ENCODE measurements at regions not wholly inside any gene's neighbourhood (a gene's known extent, or its start where the extent isn't known, plus 50 kb on each side); places are given as distances from the start of the nearest gene placed in this dataset.

DNA sequence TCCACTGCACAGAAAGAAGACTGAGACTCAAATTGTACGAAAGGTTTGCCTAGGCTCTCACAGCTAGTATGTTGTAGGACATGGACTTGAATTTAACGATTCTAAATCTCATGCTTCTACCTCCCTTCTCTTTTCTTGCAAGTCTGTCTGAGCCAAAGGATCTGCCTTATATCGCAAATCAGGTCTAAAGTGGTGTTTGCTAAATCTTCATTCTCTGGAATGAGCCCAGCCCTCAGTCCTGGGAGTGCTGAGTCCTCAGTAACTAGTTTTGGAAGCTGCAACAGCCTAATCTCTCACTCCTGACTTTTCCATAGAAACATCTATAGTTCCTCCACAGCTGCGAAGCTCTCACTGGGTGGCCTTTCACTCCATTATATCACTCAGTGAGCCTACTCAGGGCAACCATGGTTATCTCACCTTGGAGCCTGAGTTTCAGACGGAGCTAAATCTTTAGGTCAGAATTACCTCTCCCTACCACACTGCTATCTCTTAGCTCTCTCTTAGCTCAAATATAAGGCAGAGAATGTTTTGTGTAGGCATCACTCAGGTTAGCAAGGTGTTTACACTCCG lies 575.5 kb upstream of the C16orf82 start:
- BruUV-seq (replicated peaks) = no TSS peak
- DNase-seq (ENCODE audit: low spot score) = no peak
- Histone ChIP-seq H3K4me1 (ENCODE audit: insufficient read depth, low read length) (no peaks in the 10 kb centered on the region), H4K20me1 (ENCODE audit: insufficient read depth, low read length) (no peaks in the 10 kb centered on the region), H2AFZ (ENCODE audit: low read length) (no peak overlapping the region), H3K27ac (ENCODE audit: extremely low read length, insufficient read depth, low read length) (no peak overlapping the region), H3K36me3 (replicated peaks in 1 of 2; ENCODE audit: control insufficient read depth in 1 of 2, insufficient read depth in 2 of 2, low read length in 2 of 2) (no peaks in the 10 kb centered on the region), H3K9ac (ENCODE audit: insufficient read depth, low read depth, low read length) (no peak overlapping the region), H3K27me3 (ENCODE audit: control insufficient read depth in 1 of 2, insufficient read depth in 2 of 2, low read length in 2 of 2) (no peaks in the 10 kb centered on the region), H3K4me2 (ENCODE audit: low read depth, low read length) (no peak overlapping the region), H3K4me3 (replicated peaks in 1 of 3; ENCODE audit: insufficient read depth in 1 of 3, low read depth in 2 of 3, low read length in 3 of 3) (no peak overlapping the region), H3K79me2 (ENCODE audit: insufficient read depth, low read length) (no peaks in the 10 kb centered on the region), H3K9me3 (ENCODE audit: low read length) (no peaks in the 10 kb centered on the region)
- intact Hi-C loops (cut with micrococcal nuclease; ENCODE audit: unreplicated experiment) (no loop called here), in situ Hi-C loops (cut with HindIII; ENCODE audit: extremely low pct_ligation_motif_present, low pct_unique_long_range_greater_than_20kb) (no loop called here)
- POLR2A ChIA-PET = no interaction called here
- ATAC-seq = no peak
- WGBS (ENCODE audit: low lambda C conversion rate) = 14% methylated on average over 6 of the region's 6 CpGs
- CTCF ChIA-PET (ENCODE audit: low intra/inter-chr PET ratio, low total read pairs) = no interaction called here
- no peak for FAIRE-seq
- no peak for TF ChIP-seq ZNF556 (CRISPR knock-in tag; IDR thresholded peaks at IDR 0.05; ENCODE audit: borderline replicate concordance)
- TF ChIP-seq JDP2 (CRISPR knock-in tag; IDR thresholded peaks at IDR 0.05; ENCODE audit: borderline replicate concordance) = no peak
- TF ChIP-seq, protein P1, sequence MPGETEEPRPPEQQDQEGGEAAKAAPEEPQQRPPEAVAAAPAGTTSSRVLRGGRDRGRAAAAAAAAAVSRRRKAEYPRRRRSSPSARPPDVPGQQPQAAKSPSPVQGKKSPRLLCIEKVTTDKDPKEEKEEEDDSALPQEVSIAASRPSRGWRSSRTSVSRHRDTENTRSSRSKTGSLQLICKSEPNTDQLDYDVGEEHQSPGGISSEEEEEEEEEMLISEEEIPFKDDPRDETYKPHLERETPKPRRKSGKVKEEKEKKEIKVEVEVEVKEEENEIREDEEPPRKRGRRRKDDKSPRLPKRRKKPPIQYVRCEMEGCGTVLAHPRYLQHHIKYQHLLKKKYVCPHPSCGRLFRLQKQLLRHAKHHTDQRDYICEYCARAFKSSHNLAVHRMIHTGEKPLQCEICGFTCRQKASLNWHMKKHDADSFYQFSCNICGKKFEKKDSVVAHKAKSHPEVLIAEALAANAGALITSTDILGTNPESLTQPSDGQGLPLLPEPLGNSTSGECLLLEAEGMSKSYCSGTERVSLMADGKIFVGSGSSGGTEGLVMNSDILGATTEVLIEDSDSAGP (CRISPR knock-in tag; IDR thresholded peaks at IDR 0.05; ENCODE audit: borderline replicate concordance) = no peak
- no peak for TF ChIP-seq ZSCAN30 (CRISPR knock-in tag; IDR thresholded peaks at IDR 0.05)
- TF ChIP-seq PCBP1 (IDR thresholded peaks at IDR 0.05; ENCODE audit: borderline replicate concordance, low read depth, low read length) = no peak
- TF ChIP-seq DPF2 (CRISPR knock-in tag; IDR thresholded peaks at IDR 0.05; ENCODE audit: borderline replicate concordance, low read depth) = no peak
- TF ChIP-seq, protein P2, sequence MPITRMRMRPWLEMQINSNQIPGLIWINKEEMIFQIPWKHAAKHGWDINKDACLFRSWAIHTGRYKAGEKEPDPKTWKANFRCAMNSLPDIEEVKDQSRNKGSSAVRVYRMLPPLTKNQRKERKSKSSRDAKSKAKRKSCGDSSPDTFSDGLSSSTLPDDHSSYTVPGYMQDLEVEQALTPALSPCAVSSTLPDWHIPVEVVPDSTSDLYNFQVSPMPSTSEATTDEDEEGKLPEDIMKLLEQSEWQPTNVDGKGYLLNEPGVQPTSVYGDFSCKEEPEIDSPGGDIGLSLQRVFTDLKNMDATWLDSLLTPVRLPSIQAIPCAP (CRISPR knock-in tag; IDR thresholded peaks at IDR 0.05; ENCODE audit: low read depth) = no peak
- TF ChIP-seq, protein P3, sequence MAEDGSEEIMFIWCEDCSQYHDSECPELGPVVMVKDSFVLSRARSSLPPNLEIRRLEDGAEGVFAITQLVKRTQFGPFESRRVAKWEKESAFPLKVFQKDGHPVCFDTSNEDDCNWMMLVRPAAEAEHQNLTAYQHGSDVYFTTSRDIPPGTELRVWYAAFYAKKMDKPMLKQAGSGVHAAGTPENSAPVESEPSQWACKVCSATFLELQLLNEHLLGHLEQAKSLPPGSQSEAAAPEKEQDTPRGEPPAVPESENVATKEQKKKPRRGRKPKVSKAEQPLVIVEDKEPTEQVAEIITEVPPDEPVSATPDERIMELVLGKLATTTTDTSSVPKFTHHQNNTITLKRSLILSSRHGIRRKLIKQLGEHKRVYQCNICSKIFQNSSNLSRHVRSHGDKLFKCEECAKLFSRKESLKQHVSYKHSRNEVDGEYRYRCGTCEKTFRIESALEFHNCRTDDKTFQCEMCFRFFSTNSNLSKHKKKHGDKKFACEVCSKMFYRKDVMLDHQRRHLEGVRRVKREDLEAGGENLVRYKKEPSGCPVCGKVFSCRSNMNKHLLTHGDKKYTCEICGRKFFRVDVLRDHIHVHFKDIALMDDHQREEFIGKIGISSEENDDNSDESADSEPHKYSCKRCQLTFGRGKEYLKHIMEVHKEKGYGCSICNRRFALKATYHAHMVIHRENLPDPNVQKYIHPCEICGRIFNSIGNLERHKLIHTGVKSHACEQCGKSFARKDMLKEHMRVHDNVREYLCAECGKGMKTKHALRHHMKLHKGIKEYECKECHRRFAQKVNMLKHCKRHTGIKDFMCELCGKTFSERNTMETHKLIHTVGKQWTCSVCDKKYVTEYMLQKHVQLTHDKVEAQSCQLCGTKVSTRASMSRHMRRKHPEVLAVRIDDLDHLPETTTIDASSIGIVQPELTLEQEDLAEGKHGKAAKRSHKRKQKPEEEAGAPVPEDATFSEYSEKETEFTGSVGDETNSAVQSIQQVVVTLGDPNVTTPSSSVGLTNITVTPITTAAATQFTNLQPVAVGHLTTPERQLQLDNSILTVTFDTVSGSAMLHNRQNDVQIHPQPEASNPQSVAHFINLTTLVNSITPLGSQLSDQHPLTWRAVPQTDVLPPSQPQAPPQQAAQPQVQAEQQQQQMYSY (CRISPR knock-in tag; IDR thresholded peaks at IDR 0.05) = no peak
- no peak for TF ChIP-seq ZBTB7B (CRISPR knock-in tag; IDR thresholded peaks at IDR 0.05)
- no peak for TF ChIP-seq ZNF562 (CRISPR knock-in tag; IDR thresholded peaks at IDR 0.05; ENCODE audit: borderline replicate concordance)
- no peak for TF ChIP-seq NBN (conservative IDR thresholded peaks at IDR 0.05)
- TF ChIP-seq RFX1 (IDR thresholded peaks at IDR 0.05) = no peak
- no peak for TF ChIP-seq ZNF749 (CRISPR knock-in tag; IDR thresholded peaks at IDR 0.05; ENCODE audit: borderline replicate concordance)
- no peak for TF ChIP-seq ZNF781 (CRISPR knock-in tag; IDR thresholded peaks at IDR 0.05; ENCODE audit: borderline replicate concordance, not compliant biosample characterization)
- TF ChIP-seq, protein P4, sequence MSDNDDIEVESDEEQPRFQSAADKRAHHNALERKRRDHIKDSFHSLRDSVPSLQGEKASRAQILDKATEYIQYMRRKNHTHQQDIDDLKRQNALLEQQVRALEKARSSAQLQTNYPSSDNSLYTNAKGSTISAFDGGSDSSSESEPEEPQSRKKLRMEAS (IDR thresholded peaks at IDR 0.05) = no peak
- TF ChIP-seq NONO (IDR thresholded peaks at IDR 0.05) = no peak
- no peak for TF ChIP-seq NONO (CRISPR knock-in tag; conservative IDR thresholded peaks at IDR 0.05)
- TF ChIP-seq, protein P5, sequence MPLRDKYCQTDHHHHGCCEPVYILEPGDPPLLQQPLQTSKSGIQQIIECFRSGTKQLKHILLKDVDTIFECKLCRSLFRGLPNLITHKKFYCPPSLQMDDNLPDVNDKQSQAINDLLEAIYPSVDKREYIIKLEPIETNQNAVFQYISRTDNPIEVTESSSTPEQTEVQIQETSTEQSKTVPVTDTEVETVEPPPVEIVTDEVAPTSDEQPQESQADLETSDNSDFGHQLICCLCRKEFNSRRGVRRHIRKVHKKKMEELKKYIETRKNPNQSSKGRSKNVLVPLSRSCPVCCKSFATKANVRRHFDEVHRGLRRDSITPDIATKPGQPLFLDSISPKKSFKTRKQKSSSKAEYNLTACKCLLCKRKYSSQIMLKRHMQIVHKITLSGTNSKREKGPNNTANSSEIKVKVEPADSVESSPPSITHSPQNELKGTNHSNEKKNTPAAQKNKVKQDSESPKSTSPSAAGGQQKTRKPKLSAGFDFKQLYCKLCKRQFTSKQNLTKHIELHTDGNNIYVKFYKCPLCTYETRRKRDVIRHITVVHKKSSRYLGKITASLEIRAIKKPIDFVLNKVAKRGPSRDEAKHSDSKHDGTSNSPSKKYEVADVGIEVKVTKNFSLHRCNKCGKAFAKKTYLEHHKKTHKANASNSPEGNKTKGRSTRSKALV (CRISPR knock-in tag; IDR thresholded peaks at IDR 0.05) = no peak

All from HepG2 (cell line).